Activated CD4-positive, alpha-beta T cell treated with anti-CD3 and anti-CD28 coated beads for 48 hours (primary cell): ENCODE measurements at regions not wholly inside any gene's neighbourhood (a gene's known extent, or its start where the extent isn't known, plus 50 kb on each side); places are given as distances from the start of the nearest gene placed in this dataset.
"Not testable (repeated sequence)": the region's sequence is repeated elsewhere in the genome, so short reads cannot be mapped to it uniquely, and the experiment has no call there.

Experiments used
- DNase-seq: peaks from one replicate; pipeline ENCODE4 v3.0.0-alpha.2; 2020

GRCh38 chr10:9273126-9273833, 1218.8 kb downstream of the GATA3 start:
- DNase-seq = not testable (repeated sequence)

- DNase-seq = no peak
Measured at GRCh38 chr10:9274206-9274755, 1219.8 kb downstream of the GATA3 start.

GRCh38 chr10:9275861-9276260, 1221.4 kb downstream of the GATA3 start:
- no peak for DNase-seq

GRCh38 chr10:9285690-9286089, 1231.2 kb downstream of the GATA3 start:
- DNase-seq = no peak

GRCh38 chr10:9289811-9290210, 1235.3 kb downstream of the GATA3 start:
- DNase-seq = no peak

- no peak for DNase-seq
Measured at GRCh38 chr10:9291081-9291480, 1236.6 kb downstream of the GATA3 start.

- no peak for DNase-seq
Measured at GRCh38 chr10:9294132-9294663, 1239.7 kb downstream of the GATA3 start.

- DNase-seq = no peak
Measured at GRCh38 chr10:9294865-9295264, 1240.4 kb downstream of the GATA3 start.

- DNase-seq = no peak
Measured at GRCh38 chr10:9296190-9296589, 1241.7 kb downstream of the GATA3 start.

GRCh38 chr10:9297580-9297979, 1243.1 kb downstream of the GATA3 start:
- DNase-seq = no peak

- no peak for DNase-seq
Measured at GRCh38 chr10:9299966-9300365, 1245.5 kb downstream of the GATA3 start.

GRCh38 chr10:9301148-9301547, 1246.7 kb downstream of the GATA3 start:
- no peak for DNase-seq

- DNase-seq = no peak
Measured at GRCh38 chr10:9301554-9301953, 1247.1 kb downstream of the GATA3 start.

GRCh38 chr10:9302140-9302746, 1247.8 kb downstream of the GATA3 start:
- DNase-seq = no peak

GRCh38 chr10:9305018-9305655, 1250.6 kb downstream of the GATA3 start:
- DNase-seq = no peak

- no peak for DNase-seq
Measured at GRCh38 chr10:9311702-9312499, 1257.4 kb downstream of the GATA3 start.

GRCh38 chr10:9315292-9315691, 1260.8 kb downstream of the GATA3 start:
- DNase-seq = no peak

GRCh38 chr10:9331583-9332008, 1277.1 kb downstream of the GATA3 start:
- no peak for DNase-seq

- DNase-seq = no peak
Measured at GRCh38 chr10:9334270-9334669, 1279.8 kb downstream of the GATA3 start.

GRCh38 chr10:9339716-9340115, 1285.2 kb downstream of the GATA3 start:
- no peak for DNase-seq

GRCh38 chr10:9342885-9343570, 1288.5 kb downstream of the GATA3 start:
- DNase-seq = no peak

GRCh38 chr10:9347933-9348332, 1293.4 kb downstream of the GATA3 start:
- not testable (repeated sequence) for DNase-seq
